ENCODE measurements at regions not wholly inside any gene's neighbourhood (a gene's known extent, or its start where the extent isn't known, plus 50 kb on each side); places are given as distances from the start of the nearest gene placed in this dataset.

- TF ChIP-seq EZH2 (IDR thresholded peaks at IDR 0.05; ENCODE audit: borderline replicate concordance) (no peak), EZH2phosphoT487 (IDR thresholded peaks at IDR 0.05; ENCODE audit: low read depth, severe bottlenecking, unreplicated experiment) (no peak)
- TF ChIP-seq, protein P1, sequence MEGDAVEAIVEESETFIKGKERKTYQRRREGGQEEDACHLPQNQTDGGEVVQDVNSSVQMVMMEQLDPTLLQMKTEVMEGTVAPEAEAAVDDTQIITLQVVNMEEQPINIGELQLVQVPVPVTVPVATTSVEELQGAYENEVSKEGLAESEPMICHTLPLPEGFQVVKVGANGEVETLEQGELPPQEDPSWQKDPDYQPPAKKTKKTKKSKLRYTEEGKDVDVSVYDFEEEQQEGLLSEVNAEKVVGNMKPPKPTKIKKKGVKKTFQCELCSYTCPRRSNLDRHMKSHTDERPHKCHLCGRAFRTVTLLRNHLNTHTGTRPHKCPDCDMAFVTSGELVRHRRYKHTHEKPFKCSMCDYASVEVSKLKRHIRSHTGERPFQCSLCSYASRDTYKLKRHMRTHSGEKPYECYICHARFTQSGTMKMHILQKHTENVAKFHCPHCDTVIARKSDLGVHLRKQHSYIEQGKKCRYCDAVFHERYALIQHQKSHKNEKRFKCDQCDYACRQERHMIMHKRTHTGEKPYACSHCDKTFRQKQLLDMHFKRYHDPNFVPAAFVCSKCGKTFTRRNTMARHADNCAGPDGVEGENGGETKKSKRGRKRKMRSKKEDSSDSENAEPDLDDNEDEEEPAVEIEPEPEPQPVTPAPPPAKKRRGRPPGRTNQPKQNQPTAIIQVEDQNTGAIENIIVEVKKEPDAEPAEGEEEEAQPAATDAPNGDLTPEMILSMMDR (IDR thresholded peaks at IDR 0.05; ENCODE audit: poor library complexity): peak; percentile 68
- Histone ChIP-seq H3K9me3 (ENCODE audit: low read depth) (no peaks in the 10 kb centered on the region), H3K27ac (no peak overlapping the region), H2AFZ (no peak overlapping the region), H3K36me3 (replicated peaks; ENCODE audit: insufficient read depth, low read depth) (no peaks in the 10 kb centered on the region), H3K27me3 (no peaks in the 10 kb centered on the region), H3K79me2 (no peaks in the 10 kb centered on the region), H4K20me1 (ENCODE audit: insufficient read depth, poor library complexity, severe bottlenecking) (no peaks in the 10 kb centered on the region), H3K4me1 (ENCODE audit: insufficient read depth) (no peaks in the 10 kb centered on the region), H3K9me2 (replicated peaks; ENCODE audit: insufficient read depth) (no peaks in the 10 kb centered on the region), H3K4me2 (no peak overlapping the region), H3K4me3 (no peak overlapping the region)
- WGBS (ENCODE audit: low lambda C conversion rate, missing lambda C conversion rate): 4% methylated on average over 2 of the region's 2 CpGs
- DNase-seq (ENCODE audit: low spot score): peak; percentile 71
These were observed 132.7 kb downstream of the ELAPOR2 start for GRCh38 chr7:86926732-86927131.

DNA sequence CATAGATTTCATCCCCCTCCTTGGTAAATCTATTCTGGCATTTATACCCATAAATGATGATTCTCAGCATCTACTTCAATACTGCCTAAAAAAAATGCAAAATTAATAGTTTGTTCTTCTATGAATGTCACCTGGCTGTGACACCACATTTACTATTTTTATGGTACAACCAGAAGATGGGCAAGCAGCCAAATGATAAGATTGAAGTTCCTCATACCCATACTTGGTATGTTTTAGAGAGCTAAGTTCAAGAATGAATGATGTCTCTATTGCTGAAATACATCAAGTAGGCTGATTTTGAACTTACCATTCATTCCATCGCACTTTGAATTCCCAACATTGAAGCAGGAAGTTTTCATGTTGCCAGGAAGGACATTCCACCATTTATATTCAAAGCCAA is 134.2 kb downstream of the ELAPOR2 start:
- H3K27ac ChIP-seq: no peak overlapping the region
- H3K79me2 ChIP-seq: no peaks in the 10 kb centered on the region
- no peak overlapping the region for H3K4me2 ChIP-seq
- no peaks in the 10 kb centered on the region for H3K9me3 ChIP-seq (ENCODE audit: low read depth)
- no peaks in the 10 kb centered on the region for H3K36me3 ChIP-seq (replicated peaks; ENCODE audit: insufficient read depth, low read depth)
- WGBS (ENCODE audit: low lambda C conversion rate, missing lambda C conversion rate): 86% methylated on average over 1 of the region's 1 CpG
- H4K20me1 ChIP-seq (ENCODE audit: insufficient read depth, poor library complexity, severe bottlenecking): no peaks in the 10 kb centered on the region
- H3K4me1 ChIP-seq (ENCODE audit: insufficient read depth): no peaks in the 10 kb centered on the region
- no peaks in the 10 kb centered on the region for H3K9me2 ChIP-seq (replicated peaks; ENCODE audit: insufficient read depth)
- no peak for DNase-seq (ENCODE audit: low spot score)
- H2AFZ ChIP-seq: no peak overlapping the region
- no peaks in the 10 kb centered on the region for H3K27me3 ChIP-seq
- H3K4me3 ChIP-seq: no peak overlapping the region
- TF ChIP-seq, protein P1 (IDR thresholded peaks at IDR 0.05; ENCODE audit: poor library complexity): no peak
- TF ChIP-seq EZH2phosphoT487 (IDR thresholded peaks at IDR 0.05; ENCODE audit: low read depth, severe bottlenecking, unreplicated experiment): no peak
- no peak for TF ChIP-seq EZH2 (IDR thresholded peaks at IDR 0.05; ENCODE audit: borderline replicate concordance)

- Histone ChIP-seq H3K9me3 (ENCODE audit: low read depth) (no peaks in the 10 kb centered on the region), H2AFZ (no peak overlapping the region), H3K79me2 (no peaks in the 10 kb centered on the region), H3K4me3 (no peak overlapping the region), H3K36me3 (replicated peaks; ENCODE audit: insufficient read depth, low read depth) (no peaks in the 10 kb centered on the region), H4K20me1 (ENCODE audit: insufficient read depth, poor library complexity, severe bottlenecking) (no peaks in the 10 kb centered on the region), H3K4me2 (no peak overlapping the region), H3K27me3 (no peaks in the 10 kb centered on the region), H3K4me1 (ENCODE audit: insufficient read depth) (no peaks in the 10 kb centered on the region), H3K9me2 (replicated peaks; ENCODE audit: insufficient read depth) (no peaks in the 10 kb centered on the region), H3K27ac (no peak overlapping the region)
- TF ChIP-seq, protein P1 (IDR thresholded peaks at IDR 0.05; ENCODE audit: poor library complexity): no peak
- no peak for TF ChIP-seq EZH2phosphoT487 (IDR thresholded peaks at IDR 0.05; ENCODE audit: low read depth, severe bottlenecking, unreplicated experiment)
- TF ChIP-seq EZH2 (IDR thresholded peaks at IDR 0.05; ENCODE audit: borderline replicate concordance): no peak
- no peak for DNase-seq (ENCODE audit: low spot score)
These were observed 135.9 kb downstream of the ELAPOR2 start for GRCh38 chr7:86923527-86923926.

DNA sequence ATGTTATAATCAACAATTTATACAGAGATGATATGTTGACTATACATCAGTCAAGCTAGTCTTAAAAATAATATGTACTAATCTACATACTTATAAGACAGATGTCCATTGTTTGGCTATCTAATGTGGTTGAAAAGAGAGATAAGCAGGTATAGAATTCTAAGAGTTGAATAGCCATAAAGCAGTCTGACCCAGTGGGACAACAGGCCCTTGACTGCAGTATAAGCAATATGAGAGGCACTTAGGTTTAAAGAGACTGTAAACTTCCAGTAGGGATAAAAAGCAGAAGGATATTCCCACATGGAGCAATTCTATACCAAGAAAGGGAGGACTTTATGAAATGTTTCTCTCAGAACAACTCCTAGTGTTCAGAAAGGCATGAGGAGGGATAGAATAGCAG is 139.3 kb downstream of the ELAPOR2 start:
- Histone ChIP-seq H3K36me3 (replicated peaks; ENCODE audit: insufficient read depth, low read depth) (no peaks in the 10 kb centered on the region), H2AFZ (no peak overlapping the region), H3K27ac (no peak overlapping the region), H3K9me2 (replicated peaks; ENCODE audit: insufficient read depth) (no peaks in the 10 kb centered on the region), H3K9me3 (ENCODE audit: low read depth) (no peaks in the 10 kb centered on the region), H3K79me2 (no peaks in the 10 kb centered on the region), H4K20me1 (ENCODE audit: insufficient read depth, poor library complexity, severe bottlenecking) (no peaks in the 10 kb centered on the region), H3K4me2 (no peak overlapping the region), H3K27me3 (no peaks in the 10 kb centered on the region), H3K4me3 (no peak overlapping the region), H3K4me1 (ENCODE audit: insufficient read depth) (no peaks in the 10 kb centered on the region)
- no peak for DNase-seq (ENCODE audit: low spot score)
- TF ChIP-seq, protein P1 (IDR thresholded peaks at IDR 0.05; ENCODE audit: poor library complexity): no peak
- TF ChIP-seq EZH2 (IDR thresholded peaks at IDR 0.05; ENCODE audit: borderline replicate concordance) (no peak), EZH2phosphoT487 (IDR thresholded peaks at IDR 0.05; ENCODE audit: low read depth, severe bottlenecking, unreplicated experiment) (no peak)
